ENCODE measurements at regions not wholly inside any gene's neighbourhood (a gene's known extent, or its start where the extent isn't known, plus 50 kb on each side); places are given as distances from the start of the nearest gene placed in this dataset.

- TF ChIP-seq POLR2A (IDR thresholded peaks at IDR 0.05) (no peak), CTCF (IDR thresholded peaks at IDR 0.05) (no peak)
Observed at GRCh38 chr2:161070693-161071479, 89.3 kb upstream of the TANK start.

Measured in Peyer's patch (tissue), 4 donors.